Ovary (tissue), 3 donors: ENCODE measurements at regions not wholly inside any gene's neighbourhood (a gene's known extent, or its start where the extent isn't known, plus 50 kb on each side); places are given as distances from the start of the nearest gene placed in this dataset.

Experiments used
- CTCF ChIP-seq, 3 donors: fragments of 450-650 bp in 2 of 3; fragments of 200-600 bp in 1 of 3; IDR thresholded peaks; one replicate each; pipeline versions ENCODE4 v1.5.1 to v1.8.0; 2016 to 2022; ENCODE audit warnings: antibody characterized with exemption in 3 of 3, mild to moderate bottlenecking in 1 of 3
- POLR2A ChIP-seq: fragments of 450-650 bp; IDR thresholded peaks from one replicate; pipeline ENCODE4 v1.6.1; 2017; ENCODE audit warnings: antibody characterized with exemption, mild to moderate bottlenecking, moderate library complexity
- donor health status: DM: no; HTN: no; CAD: no.

- no peak for TF ChIP-seq CTCF (IDR thresholded peaks at IDR 0.05)
- TF ChIP-seq POLR2A: no peak
These were observed 77.0 kb downstream of the SOX1 start for GRCh38 chr13:112143753-112144615.
